ENCODE measurements at regions not wholly inside any gene's neighbourhood (a gene's known extent, or its start where the extent isn't known, plus 50 kb on each side); places are given as distances from the start of the nearest gene placed in this dataset.

DNA sequence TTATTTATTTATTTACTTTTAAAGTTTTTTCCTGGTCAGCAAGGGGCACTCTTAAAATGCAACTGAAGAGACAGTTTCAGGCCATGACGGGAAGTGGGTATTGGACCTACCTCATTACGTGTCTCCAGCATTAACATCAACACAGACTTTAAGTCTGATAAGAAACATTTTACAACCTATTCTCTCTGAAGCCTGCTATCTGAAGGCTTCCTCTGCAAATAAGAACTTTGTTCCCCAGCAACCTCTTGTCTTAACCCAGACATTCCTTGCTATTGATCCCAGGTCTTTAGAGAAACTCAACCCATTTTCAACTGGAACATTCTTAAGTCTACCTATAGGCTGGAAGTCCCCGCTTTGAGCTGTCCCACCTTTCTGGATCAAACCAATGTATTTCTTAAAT, 258.3 kb upstream of the TMPRSS15 start:
- no peaks in the 10 kb centered on the region for H3K4me1 ChIP-seq (ENCODE audit: low read depth)
- H3K36me3 ChIP-seq (ENCODE audit: low read depth): no peaks in the 10 kb centered on the region
- no peaks in the 10 kb centered on the region for H3K9me3 ChIP-seq
- TF ChIP-seq, protein P1, sequence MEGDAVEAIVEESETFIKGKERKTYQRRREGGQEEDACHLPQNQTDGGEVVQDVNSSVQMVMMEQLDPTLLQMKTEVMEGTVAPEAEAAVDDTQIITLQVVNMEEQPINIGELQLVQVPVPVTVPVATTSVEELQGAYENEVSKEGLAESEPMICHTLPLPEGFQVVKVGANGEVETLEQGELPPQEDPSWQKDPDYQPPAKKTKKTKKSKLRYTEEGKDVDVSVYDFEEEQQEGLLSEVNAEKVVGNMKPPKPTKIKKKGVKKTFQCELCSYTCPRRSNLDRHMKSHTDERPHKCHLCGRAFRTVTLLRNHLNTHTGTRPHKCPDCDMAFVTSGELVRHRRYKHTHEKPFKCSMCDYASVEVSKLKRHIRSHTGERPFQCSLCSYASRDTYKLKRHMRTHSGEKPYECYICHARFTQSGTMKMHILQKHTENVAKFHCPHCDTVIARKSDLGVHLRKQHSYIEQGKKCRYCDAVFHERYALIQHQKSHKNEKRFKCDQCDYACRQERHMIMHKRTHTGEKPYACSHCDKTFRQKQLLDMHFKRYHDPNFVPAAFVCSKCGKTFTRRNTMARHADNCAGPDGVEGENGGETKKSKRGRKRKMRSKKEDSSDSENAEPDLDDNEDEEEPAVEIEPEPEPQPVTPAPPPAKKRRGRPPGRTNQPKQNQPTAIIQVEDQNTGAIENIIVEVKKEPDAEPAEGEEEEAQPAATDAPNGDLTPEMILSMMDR (IDR thresholded peaks at IDR 0.05): no peak
- H3K4me3 ChIP-seq: no peak overlapping the region
- ATAC-seq: peak; percentile 16
- intact Hi-C loops (cut with DNase I, micrococcal nuclease): no loop called here
- peak in 1 of 3 donors; percentile 2 for DNase-seq

DNA sequence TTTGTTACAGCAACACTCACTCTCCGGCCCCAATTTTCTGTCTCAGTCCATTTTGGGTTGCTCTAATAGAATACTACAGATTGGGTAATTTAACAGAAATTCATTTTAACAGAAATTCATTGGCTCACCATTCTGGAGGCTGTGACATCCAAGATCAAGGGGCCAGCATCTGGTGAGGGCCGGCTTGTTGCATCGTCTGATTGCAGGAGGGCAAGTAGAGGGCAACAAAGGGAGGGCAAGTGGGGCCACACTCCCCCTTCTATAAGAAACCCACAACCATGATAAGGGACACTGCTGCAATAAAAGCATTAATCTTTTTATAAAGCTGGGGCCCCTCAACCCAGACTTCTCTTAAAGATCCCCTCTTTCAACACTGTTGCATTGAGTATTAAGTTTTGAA, 260.1 kb upstream of the TMPRSS15 start:
- no peak for ATAC-seq
- no peaks in the 10 kb centered on the region for H3K36me3 ChIP-seq (ENCODE audit: low read depth)
- TF ChIP-seq, protein P1 (IDR thresholded peaks at IDR 0.05): no peak
- DNase-seq: no peak
- no peaks in the 10 kb centered on the region for H3K9me3 ChIP-seq
- no peak overlapping the region for H3K4me3 ChIP-seq
- no peaks in the 10 kb centered on the region for H3K4me1 ChIP-seq (ENCODE audit: low read depth)
- intact Hi-C loops (cut with DNase I, micrococcal nuclease): no loop called here

- ATAC-seq: no peak
- Histone ChIP-seq H3K4me3 (no peak overlapping the region), H3K9me3 (peaks cover 9% of the 10 kb centered on the region), H3K36me3 (ENCODE audit: low read depth) (no peaks in the 10 kb centered on the region), H3K4me1 (ENCODE audit: low read depth) (no peaks in the 10 kb centered on the region)
- DNase-seq: no peak
- TF ChIP-seq, protein P1 (IDR thresholded peaks at IDR 0.05): no peak
- intact Hi-C loops (cut with DNase I, micrococcal nuclease): no loop called here
These were observed 263.1 kb upstream of the TMPRSS15 start for GRCh38 chr21:18666725-18667124.

DNA sequence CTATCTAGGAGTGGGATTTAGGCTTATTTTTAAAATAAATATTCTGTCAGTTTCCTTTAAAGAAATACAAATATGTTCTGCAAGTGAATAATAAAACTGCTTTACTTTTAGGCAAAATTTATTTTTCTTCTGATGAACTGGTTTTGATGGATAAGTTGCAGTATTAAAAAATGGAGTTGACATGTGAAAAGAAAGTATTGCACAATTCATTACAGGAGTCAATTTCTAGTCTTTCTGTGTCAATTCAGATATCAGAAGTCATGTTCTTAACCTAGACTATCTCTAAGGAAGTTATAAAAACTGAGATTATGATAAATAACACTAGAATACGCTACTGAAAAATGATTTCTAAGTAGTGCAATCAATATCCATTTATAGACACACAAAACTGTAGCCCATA, 270.2 kb upstream of the TMPRSS15 start:
- Histone ChIP-seq H3K4me3 (no peak overlapping the region), H3K9me3 (peaks cover 11% of the 10 kb centered on the region), H3K4me1 (ENCODE audit: low read depth) (no peaks in the 10 kb centered on the region), H3K36me3 (ENCODE audit: low read depth) (no peaks in the 10 kb centered on the region)
- ATAC-seq: no peak
- no peak for DNase-seq
- TF ChIP-seq, protein P1 (IDR thresholded peaks at IDR 0.05): no peak
- intact Hi-C loops (cut with DNase I, micrococcal nuclease): no loop called here

GRCh38 chr21:18677632-18678031, 274.0 kb upstream of the TMPRSS15 start:
- H3K9me3 ChIP-seq: no peaks in the 10 kb centered on the region
- no peak overlapping the region for H3K4me3 ChIP-seq

More at GRCh38 chr21:18677632-18678031, 274.0 kb upstream of the TMPRSS15 start:
- intact Hi-C loops (cut with DNase I, micrococcal nuclease): no loop called here
- Histone ChIP-seq H3K36me3 (ENCODE audit: low read depth) (no peaks in the 10 kb centered on the region), H3K4me1 (ENCODE audit: low read depth) (no peaks in the 10 kb centered on the region)
- TF ChIP-seq, protein P1 (IDR thresholded peaks at IDR 0.05): no peak
- DNase-seq (no peak), ATAC-seq (no peak)
